A549 (cell line): ENCODE measurements at regions not wholly inside any gene's neighbourhood (a gene's known extent, or its start where the extent isn't known, plus 50 kb on each side); places are given as distances from the start of the nearest gene placed in this dataset.

ENCODE experiments used
- CTCF ChIP-seq: fragments of >200 bp; sonication (Bioruptor Twin); formaldehyde crosslinking; IDR thresholded peaks from 3 replicates; pipeline ENCODE4 v1.5.1; 2016
- EP300 ChIP-seq, 2 experiments: fragments of >200 bp; sonication (Bioruptor Twin); formaldehyde crosslinking; IDR thresholded peaks; 2 replicates in 1 of 2; 3 replicates in 1 of 2; pipeline ENCODE4 v1.6.1; 2016 to 2017
- RAD21 ChIP-seq, 2 experiments: fragments of >200 bp in 1 of 2; sonication (Bioruptor Twin) in 1 of 2; formaldehyde crosslinking in 1 of 2; IDR thresholded peaks in 1 of 2; conservative IDR thresholded peaks in 1 of 2; 2 replicates in 1 of 2; 3 replicates in 1 of 2; pipeline ENCODE4 v1.6.1; 2012 to 2018; ENCODE audit warnings: inconsistent platforms in 1 of 2
- TF ChIP-seq, protein P1 (sequence below): fragments of 150-350 bp; IDR thresholded peaks from 2 replicates; pipeline ENCODE4 v1.6.1; 2014; ENCODE audit warnings: low read depth, mild to moderate bottlenecking, low read length
- TF ChIP-seq, protein P2 (sequence below): IDR thresholded peaks from 2 replicates; pipeline ENCODE4 v1.6.1; 2012

DNA sequence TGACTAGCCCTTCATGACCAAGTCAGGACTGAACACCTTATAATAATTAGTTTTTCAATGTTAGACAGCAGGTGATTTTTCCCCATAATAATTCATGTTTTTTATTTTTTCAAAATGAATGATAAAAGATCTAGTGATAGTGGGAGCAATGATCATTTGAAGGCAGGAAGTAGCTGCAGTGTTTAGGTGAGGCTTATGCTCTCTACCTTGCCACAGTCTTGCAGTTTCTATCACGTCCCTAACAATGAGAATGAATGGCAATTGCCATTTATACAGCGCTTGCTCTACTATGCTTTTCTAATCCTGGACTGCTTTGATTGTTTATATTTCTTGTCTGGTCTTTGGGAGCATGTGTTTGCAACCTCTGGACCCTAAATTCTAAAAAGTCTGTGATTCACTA, 367.8 kb upstream of the RIOK2 start:
- TF ChIP-seq, protein P1, sequence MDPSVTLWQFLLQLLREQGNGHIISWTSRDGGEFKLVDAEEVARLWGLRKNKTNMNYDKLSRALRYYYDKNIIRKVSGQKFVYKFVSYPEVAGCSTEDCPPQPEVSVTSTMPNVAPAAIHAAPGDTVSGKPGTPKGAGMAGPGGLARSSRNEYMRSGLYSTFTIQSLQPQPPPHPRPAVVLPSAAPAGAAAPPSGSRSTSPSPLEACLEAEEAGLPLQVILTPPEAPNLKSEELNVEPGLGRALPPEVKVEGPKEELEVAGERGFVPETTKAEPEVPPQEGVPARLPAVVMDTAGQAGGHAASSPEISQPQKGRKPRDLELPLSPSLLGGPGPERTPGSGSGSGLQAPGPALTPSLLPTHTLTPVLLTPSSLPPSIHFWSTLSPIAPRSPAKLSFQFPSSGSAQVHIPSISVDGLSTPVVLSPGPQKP = no peak
- TF ChIP-seq CTCF (no peak), RAD21 (conservative IDR thresholded peaks at IDR 0.05 in 1 of 2, IDR thresholded peaks at IDR 0.05 in 1 of 2) (no peak), EP300 (IDR thresholded peaks at IDR 0.05) (no peak)
- TF ChIP-seq, protein P2, sequence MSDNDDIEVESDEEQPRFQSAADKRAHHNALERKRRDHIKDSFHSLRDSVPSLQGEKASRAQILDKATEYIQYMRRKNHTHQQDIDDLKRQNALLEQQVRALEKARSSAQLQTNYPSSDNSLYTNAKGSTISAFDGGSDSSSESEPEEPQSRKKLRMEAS = no peak
